NCI-H460 (cell line): ENCODE measurements at regions not wholly inside any gene's neighbourhood (a gene's known extent, or its start where the extent isn't known, plus 50 kb on each side); places are given as distances from the start of the nearest gene placed in this dataset.
"Not testable (repeated sequence)": the region's sequence is repeated elsewhere in the genome, so short reads cannot be mapped to it uniquely, and the experiment has no call there.

Source experiments
- DNase-seq: peaks from one replicate; pipeline ENCODE4 v3.0.0-alpha.2; 2016; ENCODE audit warnings: low read depth; ENCODE audit errors: extremely low read depth

DNA sequence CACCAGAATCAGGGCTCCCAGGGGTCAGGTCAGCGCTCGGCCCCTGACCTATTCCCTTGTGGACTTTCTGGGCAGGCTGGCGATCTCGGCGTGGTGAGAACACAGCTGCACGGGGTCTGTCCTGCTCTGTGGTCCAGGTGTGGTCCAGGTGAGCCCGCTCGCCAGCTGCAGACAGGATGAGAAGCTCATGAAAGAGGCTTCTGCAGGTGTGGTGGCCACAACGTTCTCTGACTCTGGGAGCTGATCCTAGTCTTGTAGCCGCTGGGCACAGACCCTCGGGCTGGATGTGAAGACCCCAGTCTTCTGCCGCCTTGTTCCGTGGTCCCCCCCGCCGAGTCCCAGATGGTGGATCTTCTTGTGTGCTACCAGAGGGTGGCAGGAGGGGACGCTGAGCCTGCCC, 129.7 kb downstream of the RTP5 start:
- DNase-seq = no peak

DNA sequence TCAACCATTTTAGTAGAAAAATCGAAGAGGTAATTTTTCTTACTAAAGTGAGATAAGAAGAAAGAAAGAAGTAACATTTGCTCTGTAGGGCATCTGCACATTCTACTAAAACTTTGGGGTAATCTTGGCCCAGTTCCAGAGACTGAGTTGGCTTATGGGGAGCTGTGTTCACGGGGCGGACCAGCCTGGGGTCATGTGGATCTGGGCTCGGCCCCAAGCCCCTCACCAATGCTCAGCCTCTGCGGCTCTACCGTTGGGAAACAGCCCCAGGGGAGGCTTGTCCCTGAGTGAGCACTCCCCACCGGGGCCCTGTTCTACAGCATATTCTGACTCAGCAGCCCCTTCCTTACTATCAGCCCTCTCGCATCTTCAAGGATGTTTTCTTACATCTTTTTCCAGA, 132.3 kb downstream of the RTP5 start:
- DNase-seq = no peak

DNA sequence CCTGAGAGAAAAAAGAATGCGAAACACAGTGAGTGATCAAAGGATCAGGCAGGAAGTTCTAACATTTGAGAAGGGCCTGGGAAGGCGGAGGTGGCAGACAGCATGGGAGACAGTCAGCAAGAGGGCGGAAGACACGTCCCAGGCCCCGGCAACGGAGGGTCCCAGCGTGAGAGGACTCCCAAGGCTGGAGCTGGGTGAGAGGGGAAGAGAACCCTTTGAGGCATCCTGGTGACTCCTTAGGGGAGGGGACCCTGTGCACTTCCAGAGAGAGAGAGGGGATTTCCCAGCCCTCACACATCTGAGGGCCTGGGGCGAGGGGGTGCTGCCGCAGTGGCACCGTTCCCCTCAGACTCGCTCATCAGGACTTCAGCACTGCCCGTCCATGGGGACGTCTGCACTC, 133.4 kb downstream of the RTP5 start:
- DNase-seq = no peak

DNA sequence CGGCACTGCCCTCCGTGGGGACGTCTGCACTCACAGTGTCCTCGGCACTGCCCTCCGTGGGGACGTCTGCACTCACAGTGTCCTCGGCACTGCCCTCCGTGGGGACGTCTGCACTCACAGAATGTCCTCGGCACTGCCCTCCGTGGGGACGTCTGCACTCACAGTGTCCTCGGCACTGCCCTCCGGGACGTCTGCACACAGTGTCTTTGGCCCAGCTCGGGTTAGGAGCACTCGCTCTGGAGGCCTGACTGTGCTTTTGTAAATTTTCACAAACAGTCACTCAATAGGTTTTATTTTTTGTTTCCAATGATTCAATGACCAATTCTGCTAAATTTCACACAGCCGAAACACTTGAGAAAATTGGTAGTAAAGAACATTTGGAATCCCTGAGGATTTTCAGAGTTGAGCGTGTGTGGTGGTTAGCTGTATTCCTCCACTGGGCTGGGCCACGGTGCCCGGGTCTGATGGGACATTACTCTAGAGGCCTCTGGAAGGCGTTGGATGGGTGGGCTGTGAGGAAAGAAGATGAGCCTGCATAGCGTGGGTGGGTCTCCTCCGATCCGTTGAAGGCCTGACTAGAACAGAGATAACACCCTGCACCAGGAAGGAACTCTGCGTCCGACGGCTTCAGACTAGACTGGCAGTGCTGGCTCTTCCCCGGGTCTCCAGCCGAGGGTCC, 134.8 kb downstream of the RTP5 start:
- no peak for DNase-seq

GRCh38 chr2:242004902-242005230, 135.3 kb downstream of the RTP5 start:
- DNase-seq = no peak

DNA sequence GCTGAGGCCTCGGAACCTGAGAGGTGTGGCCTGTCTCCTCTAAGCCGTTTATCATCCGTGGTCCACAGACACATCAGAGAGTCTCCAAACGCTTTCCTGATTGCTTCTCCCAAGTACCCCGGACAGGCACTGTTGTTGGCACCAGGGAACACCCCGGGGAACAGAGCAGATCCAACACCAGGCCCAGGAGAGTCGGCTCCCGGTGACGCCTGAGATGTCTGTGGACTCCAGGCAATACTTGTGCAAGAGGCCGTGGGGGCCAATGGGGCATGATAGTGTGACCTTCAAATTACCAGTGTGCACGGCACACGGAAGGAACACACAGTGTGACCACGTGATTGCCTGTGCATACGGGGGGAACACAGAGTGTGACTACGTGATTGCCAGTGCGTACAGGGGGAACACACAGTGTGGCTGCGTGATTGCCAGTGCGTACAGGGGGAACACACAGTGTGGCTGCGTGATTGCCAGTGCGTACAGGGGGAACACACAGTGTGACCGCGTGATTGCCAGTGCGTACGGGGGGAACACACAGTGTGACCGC, 136.6 kb downstream of the RTP5 start:
- not testable (repeated sequence) for DNase-seq

GRCh38 chr2:242008908-242009307, 139.4 kb downstream of the RTP5 start:
- DNase-seq = not testable (repeated sequence)

DNA sequence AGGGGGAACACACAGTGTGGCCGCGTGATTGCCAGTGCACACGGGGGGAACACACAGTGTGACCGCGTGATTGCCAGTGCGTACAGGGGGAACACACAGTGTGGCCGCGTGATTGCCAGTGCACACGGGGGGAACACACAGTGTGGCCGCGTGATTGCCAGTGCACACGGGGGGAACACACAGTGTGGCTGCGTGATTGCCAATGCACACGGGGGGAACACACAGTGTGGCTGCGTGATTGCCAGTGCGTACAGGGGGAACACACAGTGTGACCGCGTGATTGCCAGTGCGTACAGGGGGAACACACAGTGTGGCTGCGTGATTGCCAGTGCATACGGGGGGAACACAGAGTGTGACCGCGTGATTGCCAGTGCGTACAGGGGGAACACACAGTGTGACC, 140.3 kb downstream of the RTP5 start:
- DNase-seq = not testable (repeated sequence)

- not testable (repeated sequence) for DNase-seq
These were observed 141.0 kb downstream of the RTP5 start for GRCh38 chr2:242010252-242011166.

- DNase-seq = no peak
These were observed 141.6 kb downstream of the RTP5 start for GRCh38 chr2:242011167-242011513.

GRCh38 chr2:242011516-242011915, 142.0 kb downstream of the RTP5 start:
- no peak for DNase-seq

GRCh38 chr2:242011991-242012764, 142.6 kb downstream of the RTP5 start:
- no peak for DNase-seq

- DNase-seq = no peak
These were observed 143.6 kb downstream of the RTP5 start for GRCh38 chr2:242012956-242013764.

DNA sequence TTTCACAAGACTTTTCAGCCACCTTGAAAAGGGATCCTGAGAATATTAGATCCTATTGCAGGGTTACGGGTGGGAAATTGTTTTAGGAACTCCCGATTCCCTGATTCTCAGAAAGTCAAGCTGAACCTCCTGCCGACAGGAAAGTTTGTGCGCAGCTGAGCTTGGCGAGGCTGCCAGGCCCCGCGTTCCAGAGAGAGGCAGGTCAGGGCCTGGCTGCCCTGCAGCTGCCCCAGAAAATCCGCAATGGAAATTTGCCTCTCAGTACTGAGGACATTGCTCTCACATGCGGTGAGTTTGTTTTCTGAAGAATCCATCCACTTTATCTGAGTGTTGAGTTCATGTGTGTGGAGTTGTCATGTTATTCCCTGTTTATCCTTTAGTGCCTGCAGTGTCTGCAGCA, 144.2 kb downstream of the RTP5 start:
- DNase-seq = no peak

- no peak for DNase-seq
These were observed 145.9 kb downstream of the RTP5 start for GRCh38 chr2:242015108-242016065.

DNA sequence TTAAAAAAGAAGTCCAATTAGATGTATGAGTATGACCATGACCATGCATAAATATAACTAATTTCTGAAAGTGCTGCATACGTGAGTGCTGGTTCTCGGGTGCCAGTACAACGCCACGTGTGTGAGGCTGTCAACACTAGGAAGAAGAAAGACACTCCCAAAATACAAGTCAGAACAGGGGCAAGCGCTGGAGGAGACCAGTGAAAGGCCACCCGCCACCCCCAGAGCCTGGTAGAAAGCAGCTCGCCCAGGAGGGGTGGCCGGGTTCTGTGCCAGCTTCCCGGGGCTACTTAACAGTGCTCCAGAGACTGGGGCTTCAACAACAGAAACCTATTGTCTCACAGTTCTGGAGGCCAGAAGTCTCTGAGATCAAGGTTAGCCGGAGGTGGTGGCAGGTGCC, 147.6 kb downstream of the RTP5 start:
- no peak for DNase-seq

GRCh38 chr2:242018416-242018815, 148.9 kb downstream of the RTP5 start:
- not testable (repeated sequence) for DNase-seq

DNA sequence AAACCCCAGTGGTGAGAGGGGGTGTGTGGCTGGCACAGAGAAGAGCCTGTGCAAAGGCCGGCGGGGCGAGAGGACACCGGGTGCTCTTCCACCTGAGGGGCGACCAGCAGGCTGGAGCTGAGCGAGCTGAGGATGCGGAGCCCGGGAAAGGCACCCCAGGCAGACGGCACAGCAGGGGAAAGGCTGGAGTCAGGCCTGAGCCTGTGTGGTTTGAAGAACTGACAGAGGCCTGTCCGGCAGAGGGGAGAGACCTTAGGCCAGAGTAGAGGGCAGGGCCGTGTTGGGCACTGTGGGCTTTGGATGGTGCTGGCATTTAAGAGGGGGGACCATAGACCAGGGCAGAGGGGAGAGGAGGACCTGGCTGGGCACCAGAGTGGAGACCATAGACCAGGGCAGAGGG, 149.8 kb downstream of the RTP5 start:
- DNase-seq = no peak
